Right atrium auricular region (tissue), 2 donors: ENCODE measurements at regions not wholly inside any gene's neighbourhood (a gene's known extent, or its start where the extent isn't known, plus 50 kb on each side); places are given as distances from the start of the nearest gene placed in this dataset.
"Not testable (repeated sequence)": the region's sequence is repeated elsewhere in the genome, so short reads cannot be mapped to it uniquely, and the experiment has no call there.

Source experiments
- DNase-seq: peaks from one replicate; pipeline ENCODE4 v3.0.0-alpha.2; 2019; ENCODE audit warnings: low spot score
- H3K27ac ChIP-seq, 2 donors: fragments of 200-600 bp; sonication (generic); 1 replicate in 1 of 2; 2 replicates in 1 of 2; pipeline ENCODE4 v1.5.1; 2016 to 2019
- H3K27me3 ChIP-seq, 2 donors: fragments of 200-600 bp; sonication (generic); one replicate each; pipeline versions ENCODE4 v1.5.1 to v1.6.0; 2017 to 2019
- H3K36me3 ChIP-seq: fragments of 200-600 bp; sonication (generic); one replicate; pipeline ENCODE4 v1.5.1; 2016
- H3K4me1 ChIP-seq, 2 donors: fragments of 200-600 bp; sonication (generic); one replicate each; pipeline versions ENCODE4 v1.5.1 to v1.6.0; 2017 to 2019
- H3K4me3 ChIP-seq, 2 donors: fragments of 200-600 bp; sonication (generic); 1 replicate in 1 of 2; 2 replicates in 1 of 2; pipeline ENCODE4 v1.5.1; 2017 to 2019; ENCODE audit warnings: mild to moderate bottlenecking in 1 of 2, moderate library complexity in 1 of 2
- H3K9me3 ChIP-seq, 2 donors: fragments of 200-600 bp; sonication (generic); one replicate each; pipeline ENCODE4 v1.5.1; 2019
- CTCF ChIP-seq, 2 donors: fragments of 200-600 bp; sonication (generic); IDR thresholded peaks; one replicate each; pipeline ENCODE4 v1.5.1; 2019; ENCODE audit warnings: antibody characterized with exemption in 2 of 2

GRCh38 chr10:108957681-108958080 lies 965.6 kb downstream of the XPNPEP1 start:
- H3K36me3 ChIP-seq = no peaks in the 10 kb centered on the region
- DNase-seq = no peak
- TF ChIP-seq CTCF (IDR thresholded peaks at IDR 0.05) = no peak
- no peaks in the 10 kb centered on the region for H3K27me3 ChIP-seq
- no peak overlapping the region for H3K27ac ChIP-seq
- H3K4me3 ChIP-seq = no peak overlapping the region
- no peaks in the 10 kb centered on the region for H3K4me1 ChIP-seq
- no peaks in the 10 kb centered on the region for H3K9me3 ChIP-seq

- no peak for TF ChIP-seq CTCF (IDR thresholded peaks at IDR 0.05)
- Histone ChIP-seq H3K9me3 (peaks cover 0 to 6% of the 10 kb centered on the region in 2 donors), H3K4me1 (no peaks in the 10 kb centered on the region), H3K27me3 (no peaks in the 10 kb centered on the region), H3K27ac (no peak overlapping the region), H3K4me3 (no peak overlapping the region), H3K36me3 (no peaks in the 10 kb centered on the region)
- DNase-seq = no peak
Observed at GRCh38 chr10:108956149-108956548, 967.2 kb downstream of the XPNPEP1 start.

- H3K36me3 ChIP-seq, H3K4me3 ChIP-seq, DNase-seq, H3K27me3 ChIP-seq, H3K4me1 ChIP-seq, H3K27ac ChIP-seq, H3K9me3 ChIP-seq: not testable (repeated sequence)
Observed at GRCh38 chr10:108920029-108920428, 1003.3 kb downstream of the XPNPEP1 start.

- TF ChIP-seq CTCF (IDR thresholded peaks at IDR 0.05) = no peak
- Histone ChIP-seq H3K4me3 (no peak overlapping the region), H3K27ac (no peak overlapping the region), H3K4me1 (peaks cover 0 to 7% of the 10 kb centered on the region in 2 donors), H3K36me3 (no peaks in the 10 kb centered on the region), H3K27me3 (no peaks in the 10 kb centered on the region), H3K9me3 (no peaks in the 10 kb centered on the region)
- DNase-seq = no peak
Observed at GRCh38 chr10:108913300-108913699, 1010.0 kb downstream of the XPNPEP1 start.

- TF ChIP-seq CTCF (IDR thresholded peaks at IDR 0.05) = peak in 1 of 2 donors; percentile 37
- no peaks in the 10 kb centered on the region for H3K36me3 ChIP-seq
- no peaks in the 10 kb centered on the region for H3K9me3 ChIP-seq
- no peak overlapping the region for H3K27ac ChIP-seq
- no peak for DNase-seq
- no peaks in the 10 kb centered on the region for H3K27me3 ChIP-seq
- peaks cover 0 to 7% of the 10 kb centered on the region in 2 donors for H3K4me1 ChIP-seq
- H3K4me3 ChIP-seq = peak overlapping the region in 1 of 2 donors; percentile 34
Observed at GRCh38 chr10:108911814-108912541, 1011.3 kb downstream of the XPNPEP1 start.

- no peak for TF ChIP-seq CTCF (IDR thresholded peaks at IDR 0.05)
- Histone ChIP-seq H3K4me3 (no peak overlapping the region), H3K9me3 (no peaks in the 10 kb centered on the region), H3K27ac (no peak overlapping the region), H3K27me3 (no peaks in the 10 kb centered on the region), H3K36me3 (no peaks in the 10 kb centered on the region), H3K4me1 (peaks cover 0 to 7% of the 10 kb centered on the region in 2 donors)
- no peak for DNase-seq
Observed at GRCh38 chr10:108908096-108908495, 1015.2 kb downstream of the XPNPEP1 start.
